ENCODE measurements at regions not wholly inside any gene's neighbourhood (a gene's known extent, or its start where the extent isn't known, plus 50 kb on each side); places are given as distances from the start of the nearest gene placed in this dataset.

DNA sequence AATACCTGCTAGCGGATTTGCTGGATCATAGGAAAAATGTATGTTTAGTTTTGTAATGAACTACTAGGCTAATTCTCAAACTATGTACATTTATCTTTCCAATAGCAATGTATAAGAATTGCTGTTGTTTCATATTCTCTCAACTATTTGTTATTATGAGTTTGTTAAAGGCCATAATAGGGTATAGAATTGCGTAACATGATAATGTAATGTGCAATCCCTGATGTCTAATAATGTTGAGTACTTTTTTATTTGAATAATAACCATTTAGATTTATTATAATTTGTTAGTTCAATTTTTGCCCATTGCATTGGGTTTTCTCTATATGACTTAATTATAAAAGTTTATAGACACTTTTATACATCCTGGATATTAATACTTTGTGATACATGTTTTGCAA lies 801.6 kb downstream of the LUZP2 start:
- H3K27ac ChIP-seq: no peak overlapping the region
- no peak for DNase-seq (ENCODE audit: low spot score)
- TF ChIP-seq, protein P1, sequence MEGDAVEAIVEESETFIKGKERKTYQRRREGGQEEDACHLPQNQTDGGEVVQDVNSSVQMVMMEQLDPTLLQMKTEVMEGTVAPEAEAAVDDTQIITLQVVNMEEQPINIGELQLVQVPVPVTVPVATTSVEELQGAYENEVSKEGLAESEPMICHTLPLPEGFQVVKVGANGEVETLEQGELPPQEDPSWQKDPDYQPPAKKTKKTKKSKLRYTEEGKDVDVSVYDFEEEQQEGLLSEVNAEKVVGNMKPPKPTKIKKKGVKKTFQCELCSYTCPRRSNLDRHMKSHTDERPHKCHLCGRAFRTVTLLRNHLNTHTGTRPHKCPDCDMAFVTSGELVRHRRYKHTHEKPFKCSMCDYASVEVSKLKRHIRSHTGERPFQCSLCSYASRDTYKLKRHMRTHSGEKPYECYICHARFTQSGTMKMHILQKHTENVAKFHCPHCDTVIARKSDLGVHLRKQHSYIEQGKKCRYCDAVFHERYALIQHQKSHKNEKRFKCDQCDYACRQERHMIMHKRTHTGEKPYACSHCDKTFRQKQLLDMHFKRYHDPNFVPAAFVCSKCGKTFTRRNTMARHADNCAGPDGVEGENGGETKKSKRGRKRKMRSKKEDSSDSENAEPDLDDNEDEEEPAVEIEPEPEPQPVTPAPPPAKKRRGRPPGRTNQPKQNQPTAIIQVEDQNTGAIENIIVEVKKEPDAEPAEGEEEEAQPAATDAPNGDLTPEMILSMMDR (conservative IDR thresholded peaks at IDR 0.05; ENCODE audit: low read depth): no peak
- CTCF ChIA-PET: no interaction called here
- POLR2A ChIA-PET (ENCODE audit: low non-redundant PET): no interaction called here

DNA sequence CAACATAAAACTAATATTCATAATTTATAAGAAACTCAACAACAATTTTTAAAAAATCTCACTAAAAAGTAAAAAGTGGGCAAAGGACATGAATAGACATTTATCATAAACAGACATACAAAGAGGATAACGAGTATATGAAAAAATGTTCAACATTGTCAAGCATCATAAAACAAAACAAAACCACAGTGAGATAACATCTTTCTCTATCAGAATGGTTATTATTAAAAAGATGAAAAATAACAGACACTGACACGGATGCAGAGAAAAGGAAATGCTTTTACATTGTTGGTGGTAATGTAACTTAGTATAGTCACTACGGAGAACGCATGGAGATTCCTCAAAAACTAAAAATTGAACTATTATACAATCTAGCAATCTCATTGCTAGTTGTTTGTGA lies 813.0 kb downstream of the LUZP2 start:
- H3K27ac ChIP-seq: no peak overlapping the region
- CTCF ChIA-PET: no interaction called here
- POLR2A ChIA-PET (ENCODE audit: low non-redundant PET): no interaction called here
- TF ChIP-seq, protein P1 (conservative IDR thresholded peaks at IDR 0.05; ENCODE audit: low read depth): no peak
- DNase-seq (ENCODE audit: low spot score): no peak

DNA sequence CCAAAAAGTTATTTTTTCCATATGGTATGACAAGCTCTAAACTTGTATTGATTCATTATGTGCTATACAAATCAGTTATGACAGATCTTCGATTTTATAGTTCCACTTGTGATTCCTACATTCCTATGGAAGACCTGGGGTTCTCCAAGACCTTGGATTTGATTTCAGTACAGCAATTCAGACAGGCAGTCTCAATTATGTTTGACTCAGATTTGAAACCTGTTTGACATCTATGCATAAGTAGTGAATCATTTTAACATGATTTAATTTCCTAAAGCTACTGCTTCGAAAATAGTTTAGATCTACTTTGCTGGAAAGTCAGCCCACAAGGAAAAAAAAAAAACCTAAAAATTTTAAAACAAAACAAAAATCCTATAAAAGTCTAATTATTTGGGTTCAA lies 820.4 kb downstream of the LUZP2 start:
- TF ChIP-seq, protein P1 (conservative IDR thresholded peaks at IDR 0.05; ENCODE audit: low read depth): no peak
- CTCF ChIA-PET: no interaction called here
- DNase-seq (ENCODE audit: low spot score): peak; percentile 39
- POLR2A ChIA-PET (ENCODE audit: low non-redundant PET): no interaction called here
- no peak overlapping the region for H3K27ac ChIP-seq

DNA sequence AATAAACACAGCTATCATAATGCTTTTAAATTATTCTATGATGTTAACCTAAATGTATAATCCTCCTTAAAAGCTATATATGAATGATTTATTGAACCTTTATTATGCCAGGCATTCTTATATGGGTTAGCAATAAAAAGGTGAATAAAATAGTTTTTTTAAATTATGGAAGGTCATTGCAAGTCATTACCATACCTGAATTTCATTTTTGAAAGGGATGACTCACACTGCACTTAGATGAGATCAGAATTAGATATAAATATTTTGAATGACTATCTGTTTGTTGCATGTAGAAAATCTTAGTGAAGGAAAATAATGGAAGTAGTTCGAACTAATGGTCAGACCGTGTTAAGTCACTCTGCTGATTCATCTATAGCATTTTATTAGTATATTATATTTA lies 822.3 kb downstream of the LUZP2 start:
- DNase-seq (ENCODE audit: low spot score): peak; percentile 2
- TF ChIP-seq, protein P1 (conservative IDR thresholded peaks at IDR 0.05; ENCODE audit: low read depth): no peak
- ChIA-PET POLR2A (ENCODE audit: low non-redundant PET) (no interaction called here), CTCF (interaction anchor here (0.6 kb wide), 1 partner anchor 217 kb away, joined by 3 read pairs; no protein-coding TSS in a partner anchor)
- H3K27ac ChIP-seq: no peak overlapping the region

DNA sequence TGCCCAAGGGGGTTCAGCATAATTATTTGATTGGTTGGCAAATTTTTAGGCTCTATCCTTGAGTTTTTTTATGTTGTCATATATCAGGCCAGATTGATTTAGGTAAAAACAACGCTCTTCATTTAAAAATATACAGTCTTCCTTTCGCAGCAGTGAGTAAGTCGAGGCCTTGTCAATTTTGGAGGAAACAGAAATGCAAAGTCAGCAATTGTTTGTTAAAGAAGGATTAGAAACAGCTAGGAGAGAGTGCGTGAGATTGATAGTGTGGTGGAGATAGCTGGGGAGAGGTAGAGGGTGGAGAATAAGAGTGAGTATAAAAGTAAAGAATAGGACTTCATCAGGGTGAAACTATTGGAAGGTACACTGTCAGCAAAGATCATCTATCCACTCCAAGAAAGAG lies 830.8 kb downstream of the LUZP2 start:
- no peak overlapping the region for H3K27ac ChIP-seq
- ChIA-PET CTCF (no interaction called here), POLR2A (ENCODE audit: low non-redundant PET) (no interaction called here)
- DNase-seq (ENCODE audit: low spot score): no peak
- TF ChIP-seq, protein P1 (conservative IDR thresholded peaks at IDR 0.05; ENCODE audit: low read depth): no peak

- TF ChIP-seq, protein P1 (conservative IDR thresholded peaks at IDR 0.05; ENCODE audit: low read depth): no peak
- CTCF ChIA-PET: no interaction called here
- DNase-seq (ENCODE audit: low spot score): no peak
- POLR2A ChIA-PET (ENCODE audit: low non-redundant PET): no interaction called here
- H3K27ac ChIP-seq: no peak overlapping the region
Observed at GRCh38 chr11:25339281-25339680, 842.4 kb downstream of the LUZP2 start.

DNA sequence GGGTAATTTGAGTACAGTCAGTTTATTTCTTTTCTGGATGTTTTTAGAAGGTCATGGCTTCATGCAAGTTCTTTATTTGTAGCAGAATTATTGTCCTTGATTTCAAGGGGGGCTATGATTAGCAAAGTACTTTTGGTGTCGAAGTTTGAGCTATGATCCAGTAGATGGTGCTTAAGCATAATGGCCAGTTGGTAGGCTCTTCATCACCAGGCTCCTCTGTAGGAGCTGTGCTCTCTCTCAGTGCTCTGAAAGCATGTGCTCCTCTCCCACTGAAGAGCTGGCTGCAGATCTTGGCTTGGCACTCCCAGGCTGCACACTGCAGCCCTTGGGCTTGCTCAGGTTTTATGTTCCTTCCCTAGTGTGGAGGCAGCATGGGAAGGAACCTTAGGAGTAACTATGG lies 852.7 kb downstream of the LUZP2 start:
- DNase-seq (ENCODE audit: low spot score): no peak
- TF ChIP-seq, protein P1 (conservative IDR thresholded peaks at IDR 0.05; ENCODE audit: low read depth): no peak
- H3K27ac ChIP-seq: no peak overlapping the region
- ChIA-PET CTCF (interaction anchor here (0.6 kb wide), 1 partner anchor 432 kb away, joined by 5 read pairs; no protein-coding TSS in a partner anchor), POLR2A (ENCODE audit: low non-redundant PET) (no interaction called here)

Measured in RWPE1 (cell line).